GM12891 (cell line): ENCODE measurements at regions not wholly inside any gene's neighbourhood (a gene's known extent, or its start where the extent isn't known, plus 50 kb on each side); places are given as distances from the start of the nearest gene placed in this dataset.

Experiments used
- POLR2A ChIP-seq: IDR thresholded peaks from 2 replicates; pipeline ENCODE4 v1.6.1; 2011; ENCODE audit warnings: low read depth, low read length, control low read depth
- POLR2AphosphoS5 ChIP-seq: IDR thresholded peaks from 2 replicates; pipeline ENCODE4 v1.6.1; 2011; ENCODE audit warnings: low read depth, low read length, control low read depth
- POU2F2 ChIP-seq: IDR thresholded peaks from 2 replicates; pipeline ENCODE4 v1.6.1; 2011; ENCODE audit warnings: low read depth, mild to moderate bottlenecking, control low read depth, low read length, moderate library complexity
- TAF1 ChIP-seq: IDR thresholded peaks from 2 replicates; pipeline ENCODE4 v1.6.1; 2011; ENCODE audit warnings: low read depth, low read length, control low read depth

GRCh38 chr22:46031965-46032851 is 55.2 kb upstream of the WNT7B start:
- TF ChIP-seq POLR2A (no peak), TAF1 (no peak), POLR2AphosphoS5 (no peak), POU2F2 (no peak)
